AG10803 (cell line): ENCODE measurements at regions not wholly inside any gene's neighbourhood (a gene's known extent, or its start where the extent isn't known, plus 50 kb on each side); places are given as distances from the start of the nearest gene placed in this dataset.
A peak's percentile ranks its signal among the peaks of the same experiment; 100 is the strongest.

ENCODE experiments used
- DNase-seq: peaks from one replicate; pipeline ENCODE4 v3.0.0; 2010; ENCODE audit warnings: low read depth
- H3K4me3 ChIP-seq: 2 replicates; pipeline ENCODE4 v1.5.1; 2011; ENCODE audit warnings: mild to moderate bottlenecking, low read length, control low read depth
- CTCF ChIP-seq: conservative IDR thresholded peaks from 2 replicates; pipeline ENCODE4 v1.5.1; 2011; ENCODE audit warnings: mild to moderate bottlenecking, low read length, control low read depth, inconsistent platforms

GRCh38 chr11:110921742-110922521 lies 209.7 kb upstream of the ARHGAP20 start:
- no peak overlapping the region for H3K4me3 ChIP-seq
- TF ChIP-seq CTCF: no peak
- DNase-seq: peak; percentile 24

GRCh38 chr11:110919241-110919922 lies 207.1 kb upstream of the ARHGAP20 start:
- DNase-seq: no peak
- TF ChIP-seq CTCF: no peak
- no peak overlapping the region for H3K4me3 ChIP-seq

DNA sequence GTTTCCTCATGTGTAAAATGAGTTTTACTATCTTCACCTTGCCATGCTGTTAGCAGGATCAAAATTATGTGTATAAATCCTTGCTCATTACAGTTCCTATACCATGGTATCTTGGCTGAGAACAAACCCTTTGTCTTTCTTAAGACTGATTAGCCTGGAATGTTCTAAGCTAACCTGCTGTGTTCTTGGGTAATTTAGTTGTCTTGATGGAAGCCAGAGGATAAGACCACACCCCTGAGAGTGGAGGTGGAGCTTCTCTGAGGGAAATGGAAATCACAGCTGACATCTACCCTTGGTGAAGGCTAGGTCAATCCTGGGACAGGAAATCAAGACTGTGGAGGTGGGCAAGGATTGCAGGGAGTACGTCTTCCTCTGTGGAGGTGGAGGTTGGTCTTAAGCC lies 206.1 kb upstream of the ARHGAP20 start:
- no peak for TF ChIP-seq CTCF
- no peak overlapping the region for H3K4me3 ChIP-seq
- DNase-seq: no peak

- no peak for DNase-seq
- TF ChIP-seq CTCF: no peak
- no peak overlapping the region for H3K4me3 ChIP-seq
These were observed 200.2 kb upstream of the ARHGAP20 start for GRCh38 chr11:110912437-110912836.

GRCh38 chr11:110910384-110910783 lies 198.1 kb upstream of the ARHGAP20 start:
- no peak for TF ChIP-seq CTCF
- no peak overlapping the region for H3K4me3 ChIP-seq
- DNase-seq: no peak

DNA sequence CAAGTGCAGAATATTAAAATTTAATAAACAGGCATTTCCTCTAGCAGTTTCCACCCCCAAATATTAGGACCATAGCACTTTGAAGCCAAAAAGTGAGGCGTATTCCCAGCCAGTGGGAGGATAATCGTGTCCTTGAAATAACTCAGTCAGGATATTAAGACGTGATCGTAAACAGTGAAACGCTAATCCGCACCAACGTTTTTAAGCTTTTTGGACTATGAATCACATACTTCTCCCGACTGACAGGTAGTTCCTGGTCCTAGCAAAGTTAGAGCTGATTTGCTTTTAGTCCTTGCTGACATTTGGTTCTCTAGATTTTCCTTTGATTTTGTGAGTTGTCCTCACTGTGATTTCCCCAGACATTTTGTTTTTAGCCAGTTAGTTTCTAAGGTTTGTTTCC lies 197.1 kb upstream of the ARHGAP20 start:
- H3K4me3 ChIP-seq: no peak overlapping the region
- DNase-seq: no peak
- no peak for TF ChIP-seq CTCF
